Colonic mucosa (tissue), 4 donors: ENCODE measurements at regions not wholly inside any gene's neighbourhood (a gene's known extent, or its start where the extent isn't known, plus 50 kb on each side); places are given as distances from the start of the nearest gene placed in this dataset.
"Not testable (repeated sequence)": the region's sequence is repeated elsewhere in the genome, so short reads cannot be mapped to it uniquely, and the experiment has no call there.

Experiments
- DNase-seq: peaks from one replicate; pipeline ENCODE4 v3.0.0-alpha.2; 2020
- H3K27ac ChIP-seq: fragments of 200-600 bp; one replicate; pipeline ENCODE4 v1.8.0; 2021
- H3K27me3 ChIP-seq: fragments of 200-600 bp; one replicate; pipeline ENCODE4 v1.8.0; 2021
- H3K36me3 ChIP-seq: fragments of 200-600 bp; one replicate; pipeline ENCODE4 v1.8.0; 2021
- H3K4me1 ChIP-seq: fragments of 200-600 bp; one replicate; pipeline ENCODE4 v1.8.0; 2021; ENCODE audit warnings: mild to moderate bottlenecking
- H3K4me3 ChIP-seq: fragments of 200-600 bp; one replicate; pipeline ENCODE4 v1.8.0; 2021
- H3K9ac ChIP-seq, 2 donors: one replicate each; pipeline ENCODE4 v1.7.0; 2013; ENCODE audit warnings: control low read depth in 2 of 2, low read depth in 2 of 2, low read length in 2 of 2
- H3K9me3 ChIP-seq: fragments of 200-600 bp; one replicate; pipeline ENCODE4 v1.8.0; 2021
- CTCF ChIP-seq: fragments of 200-600 bp; IDR thresholded peaks from one replicate; pipeline ENCODE4 v1.8.0; 2022; ENCODE audit warnings: antibody characterized with exemption, mild to moderate bottlenecking
- intact Hi-C: fragments of 100-400 bp; cut with DNase I; formaldehyde crosslinking; loops from one replicate; pipeline ENCODE4 v1.14.1; 2022
- donor health status: healthy.
- donor health status: DM: no; HTN: no; CAD: no.
- donor health status: DM: no; HTN: no; CAD: no.

DNA sequence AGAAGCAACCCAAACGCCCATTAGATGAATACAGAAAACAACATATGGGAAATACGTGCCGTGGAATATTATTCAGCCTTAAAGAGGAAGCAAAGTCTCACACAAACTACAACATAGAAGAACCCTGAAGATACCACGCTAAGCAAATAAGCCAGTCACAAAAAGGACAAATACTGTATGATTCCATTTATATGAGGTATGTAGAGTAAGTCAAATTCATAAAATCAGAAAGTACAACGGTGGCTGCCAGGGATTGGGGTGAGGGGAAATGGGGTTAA lies 54.2 kb downstream of the SIPA1L2 start:
- H3K4me3 ChIP-seq, result no peak overlapping the region
- TF ChIP-seq CTCF, result no peak
- H3K9me3 ChIP-seq, result no peaks in the 10 kb centered on the region
- H3K36me3 ChIP-seq, result no peaks in the 10 kb centered on the region
- intact Hi-C loops, result no loop called here
- H3K9ac ChIP-seq, result no peak overlapping the region
- H3K27ac ChIP-seq, result no peak overlapping the region
- H3K4me1 ChIP-seq, result no peaks in the 10 kb centered on the region
- H3K27me3 ChIP-seq, result no peaks in the 10 kb centered on the region
- no peak for DNase-seq

DNA sequence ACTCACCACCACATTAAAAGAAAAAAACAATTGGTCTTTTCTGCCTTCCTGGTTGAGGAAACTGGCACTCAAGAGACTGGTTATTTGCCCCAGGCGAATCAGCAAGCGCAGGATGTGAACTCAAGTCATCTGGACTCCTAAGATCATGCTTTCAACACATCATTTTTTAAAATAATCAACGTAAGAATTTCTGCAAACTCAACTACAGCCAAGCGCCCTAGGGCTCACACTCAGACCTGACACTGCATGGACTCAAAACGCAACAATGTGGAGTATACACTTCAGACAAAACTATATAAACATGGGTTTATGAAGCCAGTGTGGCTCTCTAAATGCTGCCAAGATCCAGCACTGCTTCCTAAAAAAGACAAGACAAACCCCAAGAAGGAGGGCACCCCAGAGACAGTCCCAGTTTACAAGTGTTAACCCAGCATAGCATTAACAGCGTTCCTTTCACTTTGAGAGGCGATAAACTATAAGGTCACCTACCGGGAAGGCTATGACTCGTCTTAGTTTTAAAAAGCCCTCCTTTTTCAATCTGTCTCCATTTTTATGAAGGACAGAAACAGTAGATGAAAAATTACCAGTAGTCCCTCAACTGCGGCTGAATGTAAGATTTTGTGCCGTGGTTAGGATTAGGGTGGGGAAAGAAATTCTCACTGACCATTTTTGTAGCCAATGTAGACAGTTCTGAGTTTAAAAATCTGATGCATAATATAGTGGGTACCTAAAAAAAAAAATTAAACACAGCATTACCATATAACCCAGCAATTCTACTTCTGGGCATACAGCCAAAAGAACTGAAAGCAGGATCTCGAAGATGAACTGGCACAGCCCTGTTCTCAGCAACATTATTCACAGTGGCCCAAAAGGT lies 54.8 kb downstream of the SIPA1L2 start:
- H3K9me3 ChIP-seq, result no peaks in the 10 kb centered on the region
- H3K27me3 ChIP-seq, result no peaks in the 10 kb centered on the region
- intact Hi-C loops, result no loop called here
- no peak for TF ChIP-seq CTCF
- H3K4me3 ChIP-seq, result no peak overlapping the region
- H3K4me1 ChIP-seq, result no peaks in the 10 kb centered on the region
- H3K9ac ChIP-seq, result no peak overlapping the region
- no peak overlapping the region for H3K27ac ChIP-seq
- DNase-seq, result no peak
- H3K36me3 ChIP-seq, result no peaks in the 10 kb centered on the region

GRCh38 chr1:232574077-232574476 lies 55.9 kb downstream of the SIPA1L2 start:
- intact Hi-C loops, result no loop called here
- no peak for TF ChIP-seq CTCF
- Histone ChIP-seq H3K36me3 (no peaks in the 10 kb centered on the region), H3K27ac (no peak overlapping the region), H3K9me3 (no peaks in the 10 kb centered on the region), H3K9ac (no peak overlapping the region), H3K4me3 (no peak overlapping the region), H3K27me3 (no peaks in the 10 kb centered on the region), H3K4me1 (no peaks in the 10 kb centered on the region)
- DNase-seq, result no peak

DNA sequence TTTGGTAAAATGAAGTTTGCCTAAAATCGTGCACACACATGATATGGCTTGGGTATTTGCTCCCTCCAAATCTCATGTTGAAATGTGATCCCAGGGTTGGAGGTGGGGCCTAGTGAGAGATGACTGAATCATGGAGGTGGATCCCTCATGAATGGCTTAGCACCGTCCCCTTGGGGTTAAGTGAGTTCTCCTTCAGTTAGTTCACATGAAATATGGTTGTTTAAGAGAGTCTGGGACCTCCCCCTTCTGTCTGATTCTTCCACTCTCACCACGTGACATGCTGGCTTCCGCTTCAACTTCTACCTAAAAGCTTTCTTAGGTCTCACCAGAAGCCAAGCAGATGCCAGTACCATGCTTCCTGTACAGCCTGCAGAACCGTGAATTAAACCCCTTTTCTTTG lies 58.4 kb downstream of the SIPA1L2 start:
- Histone ChIP-seq H3K27ac (no peak overlapping the region), H3K4me1 (no peaks in the 10 kb centered on the region)

DNA sequence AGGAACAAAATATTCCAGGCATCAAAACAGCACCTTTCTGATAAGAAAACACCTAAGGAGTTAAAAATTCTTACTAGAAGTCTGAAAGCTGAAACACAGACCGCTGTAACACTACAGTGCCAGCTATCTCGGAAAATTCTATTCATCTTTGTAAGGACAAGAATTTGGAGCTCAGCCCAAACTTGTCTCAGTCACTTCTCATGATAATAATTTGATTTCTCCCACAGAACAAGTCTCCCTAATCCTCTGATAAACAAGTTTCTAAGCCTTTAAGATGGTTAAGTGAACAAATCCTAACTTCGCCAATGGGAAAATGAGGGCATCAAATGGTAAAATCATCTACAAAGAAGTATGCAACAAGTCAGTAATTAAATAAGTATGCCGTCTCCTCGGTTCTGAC lies 59.9 kb downstream of the SIPA1L2 start:
- DNase-seq, result no peak
- no peak overlapping the region for H3K27ac ChIP-seq
- H3K4me3 ChIP-seq, result no peak overlapping the region
- no peaks in the 10 kb centered on the region for H3K4me1 ChIP-seq
- intact Hi-C loops, result no loop called here
- TF ChIP-seq CTCF, result no peak
- H3K27me3 ChIP-seq, result no peaks in the 10 kb centered on the region
- no peaks in the 10 kb centered on the region for H3K36me3 ChIP-seq
- no peaks in the 10 kb centered on the region for H3K9me3 ChIP-seq
- no peak overlapping the region for H3K9ac ChIP-seq

More for the DNA sequence above, 58.4 kb downstream of the SIPA1L2 start:
- Histone ChIP-seq H3K36me3 (no peaks in the 10 kb centered on the region), H3K4me3 (no peak overlapping the region), H3K9ac (no peak overlapping the region), H3K9me3 (no peaks in the 10 kb centered on the region), H3K27me3 (no peaks in the 10 kb centered on the region)
- DNase-seq, result no peak
- TF ChIP-seq CTCF, result no peak
- intact Hi-C loops, result no loop called here

DNA sequence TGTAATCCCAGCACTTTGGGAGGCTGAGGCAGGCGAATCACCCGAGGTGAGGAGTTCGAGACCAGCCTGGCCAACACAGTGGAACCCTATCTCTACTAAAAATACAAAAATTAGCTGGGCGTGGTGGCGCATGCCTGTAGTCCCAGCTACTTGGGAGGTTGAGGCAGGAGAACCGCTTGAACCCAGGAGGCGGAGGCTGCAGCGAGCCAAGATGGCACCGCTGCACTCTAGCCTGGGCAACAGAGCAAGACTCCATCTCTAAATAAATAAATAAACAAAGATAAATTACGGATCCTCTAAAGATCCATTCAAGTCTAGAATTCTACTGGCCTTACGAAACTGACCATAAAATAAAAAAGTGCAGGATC lies 60.4 kb downstream of the SIPA1L2 start:
- H3K4me1 ChIP-seq, H3K27me3 ChIP-seq, H3K36me3 ChIP-seq, intact Hi-C loops, H3K9ac ChIP-seq, DNase-seq, H3K4me3 ChIP-seq, H3K9me3 ChIP-seq, H3K27ac ChIP-seq: not testable (repeated sequence)
